ENCODE measurements at regions not wholly inside any gene's neighbourhood (a gene's known extent, or its start where the extent isn't known, plus 50 kb on each side); places are given as distances from the start of the nearest gene placed in this dataset.

GRCh38 chr18:11412811-11413210, 196.6 kb upstream of the SLC35G4 start:
- H3K4me3 Mint-ChIP-seq (ENCODE audit: low read depth) = no peak overlapping the region
- H3K36me3 Mint-ChIP-seq (ENCODE audit: low read depth) = no peaks in the 10 kb centered on the region
- H3K4me1 Mint-ChIP-seq (ENCODE audit: low read depth) = no peaks in the 10 kb centered on the region
- DNase-seq (ENCODE audit: low spot score) = no peak
- no peak overlapping the region for H3K27ac Mint-ChIP-seq
- no peaks in the 10 kb centered on the region for H3K9me3 Mint-ChIP-seq
- no peaks in the 10 kb centered on the region for H3K27me3 Mint-ChIP-seq (ENCODE audit: low read depth)
- intact Hi-C loops (cut with micrococcal nuclease) = no loop called here

GRCh38 chr18:11411048-11411447, 198.3 kb upstream of the SLC35G4 start:
- Mint-ChIP-seq H3K4me3 (ENCODE audit: low read depth) (no peak overlapping the region), H3K9me3 (no peaks in the 10 kb centered on the region), H3K36me3 (ENCODE audit: low read depth) (no peaks in the 10 kb centered on the region), H3K27ac (no peak overlapping the region), H3K27me3 (ENCODE audit: low read depth) (no peaks in the 10 kb centered on the region), H3K4me1 (ENCODE audit: low read depth) (no peaks in the 10 kb centered on the region)
- DNase-seq (ENCODE audit: low spot score) = no peak
- intact Hi-C loops (cut with micrococcal nuclease) = no loop called here

- intact Hi-C loops (cut with micrococcal nuclease) = no loop called here
- no peaks in the 10 kb centered on the region for H3K4me1 Mint-ChIP-seq (ENCODE audit: low read depth)
- H3K9me3 Mint-ChIP-seq = no peaks in the 10 kb centered on the region
Observed at GRCh38 chr18:11408555-11409065, 200.8 kb upstream of the SLC35G4 start.

GRCh38 chr18:11407940-11408339, 201.5 kb upstream of the SLC35G4 start:
- Mint-ChIP-seq H3K4me3 (ENCODE audit: low read depth) (no peak overlapping the region), H3K36me3 (ENCODE audit: low read depth) (no peaks in the 10 kb centered on the region), H3K9me3 (no peaks in the 10 kb centered on the region), H3K27me3 (ENCODE audit: low read depth) (no peaks in the 10 kb centered on the region), H3K27ac (no peak overlapping the region), H3K4me1 (ENCODE audit: low read depth) (no peaks in the 10 kb centered on the region)
- DNase-seq (ENCODE audit: low spot score) = no peak
- intact Hi-C loops (cut with micrococcal nuclease) = no loop called here

More at GRCh38 chr18:11408555-11409065, 200.8 kb upstream of the SLC35G4 start:
- no peak overlapping the region for H3K4me3 Mint-ChIP-seq (ENCODE audit: low read depth)
- no peak for DNase-seq (ENCODE audit: low spot score)
- H3K36me3 Mint-ChIP-seq (ENCODE audit: low read depth) = no peaks in the 10 kb centered on the region
- H3K27ac Mint-ChIP-seq = no peak overlapping the region
- no peaks in the 10 kb centered on the region for H3K27me3 Mint-ChIP-seq (ENCODE audit: low read depth)

- Mint-ChIP-seq H3K9me3 (no peaks in the 10 kb centered on the region), H3K36me3 (ENCODE audit: low read depth) (no peaks in the 10 kb centered on the region), H3K27ac (no peak overlapping the region), H3K27me3 (ENCODE audit: low read depth) (no peaks in the 10 kb centered on the region), H3K4me1 (ENCODE audit: low read depth) (no peaks in the 10 kb centered on the region), H3K4me3 (ENCODE audit: low read depth) (no peak overlapping the region)
- DNase-seq (ENCODE audit: low spot score) = no peak
- intact Hi-C loops (cut with micrococcal nuclease) = no loop called here
Observed at GRCh38 chr18:11405804-11406203, 203.6 kb upstream of the SLC35G4 start.

GRCh38 chr18:11400703-11401102, 208.7 kb upstream of the SLC35G4 start:
- DNase-seq (ENCODE audit: low spot score) = no peak
- Mint-ChIP-seq H3K27me3 (ENCODE audit: low read depth) (no peaks in the 10 kb centered on the region), H3K27ac (no peak overlapping the region), H3K9me3 (no peaks in the 10 kb centered on the region), H3K4me3 (ENCODE audit: low read depth) (no peak overlapping the region), H3K4me1 (ENCODE audit: low read depth) (no peaks in the 10 kb centered on the region), H3K36me3 (ENCODE audit: low read depth) (no peaks in the 10 kb centered on the region)
- intact Hi-C loops (cut with micrococcal nuclease) = no loop called here

- Mint-ChIP-seq H3K27me3 (ENCODE audit: low read depth) (no peaks in the 10 kb centered on the region), H3K36me3 (ENCODE audit: low read depth) (no peaks in the 10 kb centered on the region), H3K4me3 (ENCODE audit: low read depth) (no peak overlapping the region), H3K27ac (no peak overlapping the region), H3K9me3 (no peaks in the 10 kb centered on the region), H3K4me1 (ENCODE audit: low read depth) (no peaks in the 10 kb centered on the region)
- intact Hi-C loops (cut with micrococcal nuclease) = no loop called here
- no peak for DNase-seq (ENCODE audit: low spot score)
Observed at GRCh38 chr18:11398625-11399024, 210.8 kb upstream of the SLC35G4 start.

- H3K27ac Mint-ChIP-seq = no peak overlapping the region
- intact Hi-C loops (cut with micrococcal nuclease) = no loop called here
- no peaks in the 10 kb centered on the region for H3K36me3 Mint-ChIP-seq (ENCODE audit: low read depth)
- no peak for DNase-seq (ENCODE audit: low spot score)
- H3K9me3 Mint-ChIP-seq = no peaks in the 10 kb centered on the region
- H3K4me1 Mint-ChIP-seq (ENCODE audit: low read depth) = no peaks in the 10 kb centered on the region
- no peaks in the 10 kb centered on the region for H3K27me3 Mint-ChIP-seq (ENCODE audit: low read depth)
- no peak overlapping the region for H3K4me3 Mint-ChIP-seq (ENCODE audit: low read depth)
Observed at GRCh38 chr18:11392980-11393885, 216.2 kb upstream of the SLC35G4 start.

GRCh38 chr18:11392292-11392691, 217.1 kb upstream of the SLC35G4 start:
- Mint-ChIP-seq H3K9me3 (no peaks in the 10 kb centered on the region), H3K27ac (no peak overlapping the region), H3K27me3 (ENCODE audit: low read depth) (no peaks in the 10 kb centered on the region), H3K4me3 (ENCODE audit: low read depth) (no peak overlapping the region), H3K4me1 (ENCODE audit: low read depth) (no peaks in the 10 kb centered on the region), H3K36me3 (ENCODE audit: low read depth) (no peaks in the 10 kb centered on the region)
- intact Hi-C loops (cut with micrococcal nuclease) = no loop called here
- DNase-seq (ENCODE audit: low spot score) = no peak

GRCh38 chr18:11391661-11392060, 217.7 kb upstream of the SLC35G4 start:
- H3K4me1 Mint-ChIP-seq (ENCODE audit: low read depth) = no peaks in the 10 kb centered on the region
- H3K27me3 Mint-ChIP-seq (ENCODE audit: low read depth) = no peaks in the 10 kb centered on the region
- H3K4me3 Mint-ChIP-seq (ENCODE audit: low read depth) = no peak overlapping the region
- no peaks in the 10 kb centered on the region for H3K36me3 Mint-ChIP-seq (ENCODE audit: low read depth)
- DNase-seq (ENCODE audit: low spot score) = no peak
- no peak overlapping the region for H3K27ac Mint-ChIP-seq
- H3K9me3 Mint-ChIP-seq = no peaks in the 10 kb centered on the region
- intact Hi-C loops (cut with micrococcal nuclease) = no loop called here

GRCh38 chr18:11388755-11389680, 220.4 kb upstream of the SLC35G4 start:
- no peak for DNase-seq (ENCODE audit: low spot score)
- Mint-ChIP-seq H3K4me1 (ENCODE audit: low read depth) (no peaks in the 10 kb centered on the region), H3K27ac (no peak overlapping the region), H3K9me3 (no peaks in the 10 kb centered on the region), H3K4me3 (ENCODE audit: low read depth) (no peak overlapping the region), H3K27me3 (ENCODE audit: low read depth) (no peaks in the 10 kb centered on the region), H3K36me3 (ENCODE audit: low read depth) (no peaks in the 10 kb centered on the region)
- intact Hi-C loops (cut with micrococcal nuclease) = no loop called here

- H3K9me3 Mint-ChIP-seq = no peaks in the 10 kb centered on the region
- intact Hi-C loops (cut with micrococcal nuclease) = no loop called here
- H3K4me3 Mint-ChIP-seq (ENCODE audit: low read depth) = no peak overlapping the region
- H3K4me1 Mint-ChIP-seq (ENCODE audit: low read depth) = no peaks in the 10 kb centered on the region
- H3K27ac Mint-ChIP-seq = no peak overlapping the region
- no peaks in the 10 kb centered on the region for H3K36me3 Mint-ChIP-seq (ENCODE audit: low read depth)
- DNase-seq (ENCODE audit: low spot score) = no peak
- H3K27me3 Mint-ChIP-seq (ENCODE audit: low read depth) = no peaks in the 10 kb centered on the region
Observed at GRCh38 chr18:11387880-11388279, 221.5 kb upstream of the SLC35G4 start.

GRCh38 chr18:11383381-11383780, 226.0 kb upstream of the SLC35G4 start:
- H3K27ac Mint-ChIP-seq = no peak overlapping the region
- no peaks in the 10 kb centered on the region for H3K4me1 Mint-ChIP-seq (ENCODE audit: low read depth)
- no peak overlapping the region for H3K4me3 Mint-ChIP-seq (ENCODE audit: low read depth)

More at GRCh38 chr18:11383381-11383780, 226.0 kb upstream of the SLC35G4 start:
- Mint-ChIP-seq H3K9me3 (no peaks in the 10 kb centered on the region), H3K27me3 (ENCODE audit: low read depth) (no peaks in the 10 kb centered on the region), H3K36me3 (ENCODE audit: low read depth) (no peaks in the 10 kb centered on the region)
- no peak for DNase-seq (ENCODE audit: low spot score)
- intact Hi-C loops (cut with micrococcal nuclease) = no loop called here

All from activated T-helper 2 cell treated with anti-CD3 and anti-CD28 coated beads, Interferon-gamma antibody, Interleukin-2, Interleukin-4, amounts not matched to agents 10 μg/mL and 5 μg/mL and 100 μg/mL, durations not matched to agents 14 hours and 24 hours and 36 hours (primary cell).